Peyer's patch (tissue), 4 donors: ENCODE measurements at regions not wholly inside any gene's neighbourhood (a gene's known extent, or its start where the extent isn't known, plus 50 kb on each side); places are given as distances from the start of the nearest gene placed in this dataset.

Experiments used
- DNase-seq, 3 donors: peaks; one replicate each; pipeline ENCODE4 v3.0.0-alpha.2; 2017 to 2019
- H3K27ac ChIP-seq, 4 donors: fragments of 200-600 bp; sonication (generic); one replicate each; pipeline ENCODE4 v1.5.1; 2016 to 2019
- H3K27me3 ChIP-seq, 2 donors: fragments of 200-600 bp; sonication (generic); one replicate each; pipeline ENCODE4 v1.5.1; 2019
- H3K36me3 ChIP-seq, 3 donors: fragments of 200-600 bp; sonication (generic); one replicate each; pipeline ENCODE4 v1.5.1; 2016 to 2019
- H3K4me1 ChIP-seq, 4 donors: fragments of 200-600 bp; sonication (generic); one replicate each; pipeline ENCODE4 v1.5.1; 2016 to 2019
- H3K4me3 ChIP-seq, 4 donors: fragments of 200-600 bp; sonication (generic); 1 replicate in 3 of 4; 2 replicates in 1 of 4; pipeline ENCODE4 v1.5.1; 2016 to 2019; ENCODE audit warnings: mild to moderate bottlenecking in 1 of 4
- H3K9me3 ChIP-seq, 4 donors: fragments of 200-600 bp; sonication (generic); one replicate each; pipeline ENCODE4 v1.5.1; 2016 to 2019; ENCODE audit warnings: mild to moderate bottlenecking in 1 of 4
- CTCF ChIP-seq, 6 experiments: fragments of 450-650 bp in 4 of 6; fragments of 200-600 bp in 2 of 6; sonication (generic) in 1 of 6; IDR thresholded peaks; one replicate each; pipeline ENCODE4 v1.5.1; 2017 to 2019; ENCODE audit warnings: antibody characterized with exemption in 6 of 6, mild to moderate bottlenecking in 3 of 6, moderate library complexity in 1 of 6
- POLR2A ChIP-seq, 2 donors: fragments of 450-650 bp; IDR thresholded peaks; one replicate each; pipeline ENCODE4 v1.5.1; 2017; ENCODE audit warnings: antibody characterized with exemption in 2 of 2, mild to moderate bottlenecking in 2 of 2, moderate library complexity in 2 of 2
- small RNA-seq, 2 donors: library from RNA; depleted of rRNA; stranded (forward); fragments of <200 nt; gene quantifications; one replicate each; pipeline ENCODE3, GENCODE V24; 2016

GRCh38 chr5:69038539-69038938 is 55.3 kb upstream of the SLC30A5 start:
- Histone ChIP-seq H3K4me1 (peaks cover 0 to 3% (median 0%) of the 10 kb centered on the region in 4 donors), H3K27me3 (no peaks in the 10 kb centered on the region), H3K27ac (no peak overlapping the region), H3K36me3 (no peaks in the 10 kb centered on the region), H3K9me3 (no peaks in the 10 kb centered on the region), H3K4me3 (no peak overlapping the region)
- TF ChIP-seq CTCF (IDR thresholded peaks at IDR 0.05), result no peak
- TF ChIP-seq POLR2A (IDR thresholded peaks at IDR 0.05), result no peak
- no peak for DNase-seq

- H3K27ac ChIP-seq, result no peak overlapping the region
- no peaks in the 10 kb centered on the region for H3K9me3 ChIP-seq
- TF ChIP-seq CTCF (IDR thresholded peaks at IDR 0.05), result no peak
- TF ChIP-seq POLR2A (IDR thresholded peaks at IDR 0.05), result no peak
- no peaks in the 10 kb centered on the region for H3K27me3 ChIP-seq
- no peak for DNase-seq
- H3K4me1 ChIP-seq, result peaks cover 0 to 3% (median 0%) of the 10 kb centered on the region in 4 donors
- H3K36me3 ChIP-seq, result no peaks in the 10 kb centered on the region
- no peak overlapping the region for H3K4me3 ChIP-seq
These were observed 54.0 kb upstream of the SLC30A5 start for GRCh38 chr5:69039829-69040228.

GRCh38 chr5:69042500-69042899 is 51.3 kb upstream of the SLC30A5 start:
- H3K9me3 ChIP-seq, result no peaks in the 10 kb centered on the region
- H3K27me3 ChIP-seq, result no peaks in the 10 kb centered on the region
- no peak for DNase-seq
- H3K27ac ChIP-seq, result peak overlapping the region in 3 of 4 donors; percentile 66 to 77 (median 71)
- TF ChIP-seq CTCF (IDR thresholded peaks at IDR 0.05) (no peak), POLR2A (IDR thresholded peaks at IDR 0.05) (no peak)
- peaks cover 0 to 3% (median 0%) of the 10 kb centered on the region in 4 donors for H3K4me1 ChIP-seq
- no peaks in the 10 kb centered on the region for H3K36me3 ChIP-seq
- no peak overlapping the region for H3K4me3 ChIP-seq

GRCh38 chr5:69042915-69043654 is 50.7 kb upstream of the SLC30A5 start:
- peak overlapping the region; percentile 37 to 67 (median 50) for H3K4me3 ChIP-seq
- H3K27me3 ChIP-seq, result no peaks in the 10 kb centered on the region
- peak in 2 of 3 donors; percentile 69 to 88 for DNase-seq
- H3K36me3 ChIP-seq, result no peaks in the 10 kb centered on the region
- TF ChIP-seq POLR2A (IDR thresholded peaks at IDR 0.05) (no peak), CTCF (IDR thresholded peaks at IDR 0.05) (peak; percentile 77 to 99 (median 94))
- peaks cover 0 to 3% (median 0%) of the 10 kb centered on the region in 4 donors for H3K4me1 ChIP-seq
- H3K27ac ChIP-seq, result peak overlapping the region in 3 of 4 donors; percentile 66 to 77 (median 71)
- H3K9me3 ChIP-seq, result no peaks in the 10 kb centered on the region

- DNase-seq, result no peak
- Histone ChIP-seq H3K27ac (peak overlapping the region in 1 of 4 donors; percentile 71), H3K36me3 (no peaks in the 10 kb centered on the region), H3K4me1 (peaks cover 0 to 3% (median 0%) of the 10 kb centered on the region in 4 donors), H3K4me3 (peak overlapping the region in 2 of 4 donors; percentile 58 to 67), H3K27me3 (no peaks in the 10 kb centered on the region), H3K9me3 (no peaks in the 10 kb centered on the region)
- TF ChIP-seq CTCF (IDR thresholded peaks at IDR 0.05) (no peak), POLR2A (IDR thresholded peaks at IDR 0.05) (no peak)
These were observed 50.2 kb upstream of the SLC30A5 start for GRCh38 chr5:69043655-69043996.

Small RNAs in the stretch of these regions (small RNA-seq; reads per million reads assigned to genes)
- gene RF00096 (0 reads per million in 2 donors), gene RN7SKP251 (0 reads per million in 2 donors), gene VWA8P1 (0 reads per million in 2 donors)
